DND-41 (cell line): ENCODE measurements at regions not wholly inside any gene's neighbourhood (a gene's known extent, or its start where the extent isn't known, plus 50 kb on each side); places are given as distances from the start of the nearest gene placed in this dataset.

ENCODE experiments used
- ATAC-seq: fragments of 200-7000 bp; cut with Tn5 transposase; 3 replicates; pipeline ENCODE4 v1.9.1; 2021; ENCODE audit warnings: low read depth; ENCODE audit not compliant: insufficient read depth
- DNase-seq: peaks from one replicate; pipeline ENCODE4 v3.0.0-alpha.2; 2020
- H2AFZ ChIP-seq: 2 replicates; pipeline ENCODE4 v1.6.0; 2012; ENCODE audit warnings: low read depth, low read length
- H3K27ac ChIP-seq: 2 replicates; pipeline ENCODE4 v1.5.1; 2012; ENCODE audit warnings: low read length, inconsistent platforms
- H3K27me3 ChIP-seq: fragments of 200-600 bp; sonication (generic); 2 replicates; pipeline ENCODE4 v1.6.0; 2012; ENCODE audit warnings: low read length, mild to moderate bottlenecking, inconsistent platforms; ENCODE audit not compliant: insufficient read depth, poor library complexity
- H3K36me3 ChIP-seq: 2 replicates; pipeline ENCODE4 v1.5.1; 2012; ENCODE audit warnings: low read length, inconsistent platforms; ENCODE audit not compliant: insufficient read depth
- H3K4me1 ChIP-seq: 2 replicates; pipeline ENCODE4 v1.5.1; 2012; ENCODE audit warnings: mild to moderate bottlenecking, low read length; ENCODE audit not compliant: insufficient read depth
- H3K4me2 ChIP-seq: 2 replicates; pipeline ENCODE4 v1.6.0; 2012; ENCODE audit warnings: mild to moderate bottlenecking, moderate library complexity, low read length, inconsistent platforms; ENCODE audit not compliant: insufficient read depth
- H3K4me3 ChIP-seq, 2 experiments: fragments of 200-600 bp in 1 of 2; shearing (Covaris generic) in 1 of 2; 2 replicates each; pipeline ENCODE4 v1.5.1; 2012 to 2016; ENCODE audit warnings: inconsistent platforms in 2 of 2, low read length in 2 of 2, mild to moderate bottlenecking in 2 of 2, low read depth in 1 of 2, moderate library complexity in 1 of 2
- H3K79me2 ChIP-seq: 2 replicates; pipeline ENCODE4 v1.6.0; 2012; ENCODE audit warnings: low read length, inconsistent platforms; ENCODE audit not compliant: insufficient read depth
- H3K9ac ChIP-seq: 2 replicates; pipeline ENCODE4 v1.6.0; 2012; ENCODE audit warnings: low read depth, mild to moderate bottlenecking, inconsistent platforms, low read length, moderate library complexity
- H3K9me3 ChIP-seq: 2 replicates; pipeline ENCODE4 v1.5.1; 2012; ENCODE audit warnings: low read length, moderate library complexity, mild to moderate bottlenecking, inconsistent platforms; ENCODE audit not compliant: insufficient read depth, severe bottlenecking
- H4K20me1 ChIP-seq: 2 replicates; pipeline ENCODE4 v1.6.0; 2012; ENCODE audit warnings: low read length; ENCODE audit not compliant: insufficient read depth
- EZH2 ChIP-seq: IDR thresholded peaks from 3 replicates; pipeline ENCODE4 v1.6.1; 2012; ENCODE audit warnings: borderline replicate concordance, low read depth, mild to moderate bottlenecking, moderate library complexity, low read length, inconsistent platforms; ENCODE audit not compliant: severe bottlenecking
- TF ChIP-seq, protein P1 (sequence below): IDR thresholded peaks from 2 replicates; pipeline ENCODE4 v1.5.1; 2012; ENCODE audit warnings: borderline replicate concordance, low read length, moderate library complexity, mild to moderate bottlenecking; ENCODE audit not compliant: poor library complexity, severe bottlenecking; ENCODE audit errors: extremely low read depth

DNA sequence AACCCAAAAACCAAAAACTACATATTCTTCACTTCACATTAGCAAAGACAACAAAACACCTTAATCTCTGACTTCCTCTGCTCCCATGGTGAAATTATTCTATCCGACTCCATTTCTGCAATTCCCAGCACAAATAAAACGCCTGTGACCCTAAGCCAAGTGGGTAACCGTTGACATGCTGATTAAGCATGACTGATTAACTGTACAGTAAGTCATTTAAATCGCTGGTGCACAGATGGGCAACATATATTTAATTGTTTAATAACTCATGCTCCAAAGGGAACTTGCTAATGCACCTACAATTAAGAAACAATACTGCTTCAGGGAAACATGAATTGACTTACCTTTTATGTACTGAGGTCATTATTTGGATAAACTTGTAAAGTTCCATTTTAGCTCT is 436.7 kb downstream of the KIF2B start:
- no peaks in the 10 kb centered on the region for H4K20me1 ChIP-seq
- no peak overlapping the region for H3K9ac ChIP-seq
- no peak for ATAC-seq
- H3K4me3 ChIP-seq: no peak overlapping the region
- no peak for DNase-seq
- H3K4me1 ChIP-seq: no peaks in the 10 kb centered on the region
- H2AFZ ChIP-seq: no peak overlapping the region
- no peak overlapping the region for H3K4me2 ChIP-seq
- no peak overlapping the region for H3K27ac ChIP-seq
- H3K27me3 ChIP-seq: no peaks in the 10 kb centered on the region
- H3K36me3 ChIP-seq: no peaks in the 10 kb centered on the region
- no peaks in the 10 kb centered on the region for H3K9me3 ChIP-seq
- TF ChIP-seq EZH2: no peak
- TF ChIP-seq, protein P1, sequence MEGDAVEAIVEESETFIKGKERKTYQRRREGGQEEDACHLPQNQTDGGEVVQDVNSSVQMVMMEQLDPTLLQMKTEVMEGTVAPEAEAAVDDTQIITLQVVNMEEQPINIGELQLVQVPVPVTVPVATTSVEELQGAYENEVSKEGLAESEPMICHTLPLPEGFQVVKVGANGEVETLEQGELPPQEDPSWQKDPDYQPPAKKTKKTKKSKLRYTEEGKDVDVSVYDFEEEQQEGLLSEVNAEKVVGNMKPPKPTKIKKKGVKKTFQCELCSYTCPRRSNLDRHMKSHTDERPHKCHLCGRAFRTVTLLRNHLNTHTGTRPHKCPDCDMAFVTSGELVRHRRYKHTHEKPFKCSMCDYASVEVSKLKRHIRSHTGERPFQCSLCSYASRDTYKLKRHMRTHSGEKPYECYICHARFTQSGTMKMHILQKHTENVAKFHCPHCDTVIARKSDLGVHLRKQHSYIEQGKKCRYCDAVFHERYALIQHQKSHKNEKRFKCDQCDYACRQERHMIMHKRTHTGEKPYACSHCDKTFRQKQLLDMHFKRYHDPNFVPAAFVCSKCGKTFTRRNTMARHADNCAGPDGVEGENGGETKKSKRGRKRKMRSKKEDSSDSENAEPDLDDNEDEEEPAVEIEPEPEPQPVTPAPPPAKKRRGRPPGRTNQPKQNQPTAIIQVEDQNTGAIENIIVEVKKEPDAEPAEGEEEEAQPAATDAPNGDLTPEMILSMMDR: no peak
- no peaks in the 10 kb centered on the region for H3K79me2 ChIP-seq

DNA sequence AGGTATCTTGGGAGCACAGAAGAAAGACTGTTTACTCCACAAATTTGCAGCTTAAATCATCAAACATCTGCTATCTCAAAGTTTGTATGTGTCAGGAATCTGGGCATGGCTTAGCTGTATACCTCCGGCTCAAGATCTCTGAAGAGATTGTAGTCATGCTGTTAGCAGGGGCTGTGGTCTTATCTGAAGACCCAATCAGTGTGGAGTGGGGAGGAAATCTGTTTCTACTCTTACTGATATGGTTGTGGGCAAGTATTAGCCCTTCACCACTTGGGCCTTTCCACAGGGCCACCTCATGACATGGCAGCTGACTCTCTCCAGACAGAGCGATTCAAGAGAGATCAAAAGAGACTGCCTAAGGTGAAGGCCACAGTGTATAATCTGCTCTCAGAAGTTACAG is 438.7 kb downstream of the KIF2B start:
- Histone ChIP-seq H2AFZ (no peak overlapping the region), H3K4me2 (no peak overlapping the region), H3K36me3 (no peaks in the 10 kb centered on the region), H3K79me2 (no peaks in the 10 kb centered on the region), H3K27me3 (no peaks in the 10 kb centered on the region), H3K27ac (no peak overlapping the region), H3K9me3 (no peaks in the 10 kb centered on the region), H3K9ac (no peak overlapping the region), H3K4me3 (no peak overlapping the region), H3K4me1 (no peaks in the 10 kb centered on the region), H4K20me1 (no peaks in the 10 kb centered on the region)
- DNase-seq: no peak
- no peak for TF ChIP-seq EZH2
- TF ChIP-seq, protein P1: no peak
- no peak for ATAC-seq

DNA sequence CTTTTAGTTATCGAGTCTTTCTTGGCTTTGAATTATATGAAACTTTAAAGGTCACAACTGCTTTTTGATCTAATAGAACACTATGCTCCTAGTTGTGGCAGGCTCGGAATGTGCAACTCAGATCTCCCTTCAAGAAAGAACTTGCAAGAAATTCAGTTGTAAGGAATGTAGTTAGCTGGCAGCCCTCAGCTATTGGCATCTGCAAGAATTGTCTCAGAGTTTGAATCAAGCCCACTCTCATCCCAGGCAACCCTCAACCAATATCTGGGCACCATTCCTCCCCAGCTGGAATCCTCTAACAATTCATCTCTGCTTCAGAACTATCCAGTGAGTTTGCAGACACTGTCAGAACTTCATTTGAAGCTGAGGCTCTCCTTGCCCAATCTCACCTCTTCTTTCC is 447.2 kb downstream of the KIF2B start:
- H3K4me2 ChIP-seq: no peak overlapping the region
- no peaks in the 10 kb centered on the region for H3K9me3 ChIP-seq
- H3K79me2 ChIP-seq: no peaks in the 10 kb centered on the region
- no peaks in the 10 kb centered on the region for H3K36me3 ChIP-seq
- DNase-seq (no peak), ATAC-seq (no peak)
- H4K20me1 ChIP-seq: no peaks in the 10 kb centered on the region
- H3K4me1 ChIP-seq: no peaks in the 10 kb centered on the region
- no peaks in the 10 kb centered on the region for H3K27me3 ChIP-seq
- no peak overlapping the region for H2AFZ ChIP-seq
- H3K4me3 ChIP-seq: no peak overlapping the region
- H3K9ac ChIP-seq: no peak overlapping the region
- no peak overlapping the region for H3K27ac ChIP-seq
- TF ChIP-seq EZH2: no peak
- TF ChIP-seq, protein P1: no peak

DNA sequence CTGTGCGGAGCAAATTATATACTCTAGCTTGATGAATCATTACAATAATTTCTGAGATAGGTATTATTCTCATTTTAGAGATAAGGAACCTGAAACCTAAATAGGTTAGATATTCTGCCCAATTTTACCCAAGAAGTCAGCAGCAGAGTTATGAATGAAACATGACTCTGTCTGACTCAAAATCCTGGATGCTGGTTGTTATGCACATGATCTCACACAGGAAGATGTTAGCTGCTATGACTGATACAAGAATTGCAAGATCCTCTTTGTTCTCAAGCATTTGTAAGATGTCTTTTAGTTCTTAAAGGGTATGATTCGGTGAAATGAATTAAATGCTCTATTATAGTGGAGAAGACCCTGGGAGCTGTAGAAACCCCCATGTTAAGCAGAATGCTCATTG is 447.8 kb downstream of the KIF2B start:
- no peaks in the 10 kb centered on the region for H3K36me3 ChIP-seq
- DNase-seq (no peak), ATAC-seq (no peak)
- H3K4me1 ChIP-seq: no peaks in the 10 kb centered on the region
- TF ChIP-seq EZH2: no peak
- TF ChIP-seq, protein P1: no peak
- H3K79me2 ChIP-seq: no peaks in the 10 kb centered on the region
- no peak overlapping the region for H3K4me2 ChIP-seq
- H3K9me3 ChIP-seq: no peaks in the 10 kb centered on the region
- H3K27me3 ChIP-seq: no peaks in the 10 kb centered on the region
- no peaks in the 10 kb centered on the region for H4K20me1 ChIP-seq
- H3K4me3 ChIP-seq: no peak overlapping the region
- no peak overlapping the region for H2AFZ ChIP-seq
- H3K9ac ChIP-seq: no peak overlapping the region
- no peak overlapping the region for H3K27ac ChIP-seq
